Kidney epithelial cell (primary cell): ENCODE measurements at regions not wholly inside any gene's neighbourhood (a gene's known extent, or its start where the extent isn't known, plus 50 kb on each side); places are given as distances from the start of the nearest gene placed in this dataset.

Source experiments
- DNase-seq: peaks from one replicate; pipeline ENCODE4 v3.0.0-alpha.2; 2010; ENCODE audit warnings: low read depth
- H3K27me3 ChIP-seq: 2 replicates; pipeline ENCODE4 v1.6.0; 2011; ENCODE audit warnings: low read length; ENCODE audit not compliant: control insufficient read depth, insufficient read depth
- H3K36me3 ChIP-seq: 2 replicates; pipeline ENCODE4 v1.5.1; 2011; ENCODE audit warnings: low read length; ENCODE audit not compliant: control insufficient read depth, insufficient read depth
- H3K4me3 ChIP-seq: 2 replicates; pipeline ENCODE4 v1.5.1; 2011; ENCODE audit warnings: low read depth, mild to moderate bottlenecking, control low read depth, low read length
- TF ChIP-seq, protein P1 (sequence below): IDR thresholded peaks from 2 replicates; pipeline ENCODE4 v1.5.1; 2011; ENCODE audit warnings: mild to moderate bottlenecking, moderate library complexity, low read length, control low read depth, inconsistent platforms; ENCODE audit not compliant: insufficient read depth, poor library complexity, severe bottlenecking

DNA sequence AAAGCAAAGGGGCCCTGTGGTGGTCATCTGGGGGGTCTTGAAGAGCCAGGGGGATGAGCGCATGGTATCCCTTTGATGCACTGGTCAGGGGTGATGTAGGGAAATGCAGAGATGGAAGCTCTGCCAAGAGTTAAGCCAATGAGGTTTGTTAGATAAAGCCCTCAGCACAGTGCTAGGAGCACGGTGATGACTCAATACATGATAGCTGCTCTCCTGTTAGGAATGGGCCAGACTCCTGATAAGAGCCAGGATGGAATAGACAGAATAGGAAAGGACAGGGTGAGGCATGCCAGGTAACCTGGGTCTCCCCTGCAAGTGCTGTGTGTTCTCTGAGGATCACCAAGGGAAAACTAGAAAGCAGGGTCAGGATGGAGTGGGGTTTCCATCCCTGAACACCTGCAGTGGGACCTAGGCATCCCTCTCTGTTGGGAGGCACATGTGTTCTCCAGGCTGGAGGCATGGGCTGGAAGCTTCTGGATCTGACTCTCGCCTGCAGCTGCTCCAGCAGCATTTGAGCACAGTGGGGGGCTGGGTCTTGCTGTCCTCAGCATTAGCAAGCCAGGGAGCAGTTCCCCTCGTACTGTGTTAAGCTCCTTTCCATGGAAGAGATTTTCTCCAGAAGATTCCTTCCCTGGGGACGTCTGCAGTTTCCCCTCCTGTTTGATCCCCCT lies 71.8 kb upstream of the TIAM2 start:
- Histone ChIP-seq H3K27me3 (no peaks in the 10 kb centered on the region), H3K36me3 (no peaks in the 10 kb centered on the region), H3K4me3 (no peak overlapping the region)
- TF ChIP-seq, protein P1, sequence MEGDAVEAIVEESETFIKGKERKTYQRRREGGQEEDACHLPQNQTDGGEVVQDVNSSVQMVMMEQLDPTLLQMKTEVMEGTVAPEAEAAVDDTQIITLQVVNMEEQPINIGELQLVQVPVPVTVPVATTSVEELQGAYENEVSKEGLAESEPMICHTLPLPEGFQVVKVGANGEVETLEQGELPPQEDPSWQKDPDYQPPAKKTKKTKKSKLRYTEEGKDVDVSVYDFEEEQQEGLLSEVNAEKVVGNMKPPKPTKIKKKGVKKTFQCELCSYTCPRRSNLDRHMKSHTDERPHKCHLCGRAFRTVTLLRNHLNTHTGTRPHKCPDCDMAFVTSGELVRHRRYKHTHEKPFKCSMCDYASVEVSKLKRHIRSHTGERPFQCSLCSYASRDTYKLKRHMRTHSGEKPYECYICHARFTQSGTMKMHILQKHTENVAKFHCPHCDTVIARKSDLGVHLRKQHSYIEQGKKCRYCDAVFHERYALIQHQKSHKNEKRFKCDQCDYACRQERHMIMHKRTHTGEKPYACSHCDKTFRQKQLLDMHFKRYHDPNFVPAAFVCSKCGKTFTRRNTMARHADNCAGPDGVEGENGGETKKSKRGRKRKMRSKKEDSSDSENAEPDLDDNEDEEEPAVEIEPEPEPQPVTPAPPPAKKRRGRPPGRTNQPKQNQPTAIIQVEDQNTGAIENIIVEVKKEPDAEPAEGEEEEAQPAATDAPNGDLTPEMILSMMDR, result no peak
- no peak for DNase-seq

DNA sequence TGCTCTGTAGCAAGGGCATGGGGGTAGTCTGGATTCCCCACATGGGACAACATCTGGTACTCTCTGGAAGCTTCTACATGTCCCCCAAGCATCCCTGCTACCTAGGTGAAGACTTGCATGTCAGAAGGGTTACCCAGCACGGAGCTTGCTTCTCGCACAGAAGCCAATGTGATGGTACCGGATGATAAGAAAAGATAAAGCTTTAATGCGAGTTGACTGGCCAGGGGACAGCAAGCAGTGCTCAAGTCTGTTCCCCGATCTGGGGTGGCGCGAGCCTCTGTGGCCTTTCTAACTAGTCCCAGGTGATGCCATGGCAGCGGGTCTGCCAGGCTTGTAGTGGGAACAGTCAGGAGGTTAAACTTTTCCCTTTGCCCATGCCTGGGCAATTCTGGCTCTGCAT lies 70.0 kb upstream of the TIAM2 start:
- DNase-seq, result no peak
- TF ChIP-seq, protein P1, result no peak
- Histone ChIP-seq H3K27me3 (no peaks in the 10 kb centered on the region), H3K36me3 (no peaks in the 10 kb centered on the region), H3K4me3 (no peak overlapping the region)

DNA sequence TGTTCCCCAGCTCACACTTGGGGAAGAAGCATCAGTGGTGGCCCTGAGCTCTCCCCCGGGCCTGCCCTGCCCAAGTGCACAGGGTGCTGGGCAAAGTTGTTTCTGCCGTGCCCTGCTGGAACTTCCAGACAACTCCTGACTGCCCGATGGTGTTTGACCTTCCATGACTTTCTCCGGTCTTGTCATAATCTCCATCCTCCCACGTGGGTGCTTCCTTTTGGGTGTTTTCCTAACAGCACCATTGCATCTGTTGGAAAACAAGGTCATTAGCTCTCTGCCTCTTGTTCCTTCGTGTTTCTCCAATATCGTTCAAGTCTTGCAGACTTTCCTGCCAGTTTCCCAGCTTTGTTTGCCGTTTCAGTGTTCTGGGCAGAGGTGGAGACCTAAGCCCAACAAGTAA lies 68.7 kb upstream of the TIAM2 start:
- Histone ChIP-seq H3K4me3 (no peak overlapping the region), H3K36me3 (no peaks in the 10 kb centered on the region), H3K27me3 (no peaks in the 10 kb centered on the region)
- TF ChIP-seq, protein P1, result no peak
- DNase-seq, result no peak

GRCh38 chr6:154928325-154928922 lies 66.7 kb upstream of the TIAM2 start:
- H3K36me3 ChIP-seq, result no peaks in the 10 kb centered on the region
- H3K4me3 ChIP-seq, result no peak overlapping the region
- DNase-seq, result peak; percentile 21
- TF ChIP-seq, protein P1, result peak; percentile 68
- H3K27me3 ChIP-seq, result no peaks in the 10 kb centered on the region

- TF ChIP-seq, protein P1, result no peak
- Histone ChIP-seq H3K36me3 (no peaks in the 10 kb centered on the region), H3K4me3 (no peak overlapping the region), H3K27me3 (no peaks in the 10 kb centered on the region)
- no peak for DNase-seq
Observed at GRCh38 chr6:154930451-154930851, 64.7 kb upstream of the TIAM2 start.
